ENCODE measurements at regions not wholly inside any gene's neighbourhood (a gene's known extent, or its start where the extent isn't known, plus 50 kb on each side); places are given as distances from the start of the nearest gene placed in this dataset.

DNA sequence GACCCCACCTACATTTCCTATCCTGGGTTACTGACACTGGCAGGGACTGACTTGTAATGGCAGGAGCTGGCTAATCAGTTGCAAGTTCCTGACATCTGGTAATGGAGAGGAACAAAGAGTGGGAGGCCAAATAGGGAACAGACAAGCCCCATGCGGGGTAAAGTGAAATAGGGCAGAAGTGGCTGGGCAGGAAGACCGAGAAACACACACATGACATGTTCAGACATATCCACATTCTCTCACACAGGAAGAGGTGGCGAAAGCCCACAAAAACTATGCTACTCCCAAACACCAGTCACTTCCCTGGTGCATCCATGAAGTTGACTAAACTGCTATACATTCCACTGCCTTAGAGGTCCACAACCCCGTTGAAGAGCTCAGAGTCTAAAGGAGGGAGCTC is 394.1 kb upstream of the TBL1XR1 start:
- H3K4me1 ChIP-seq (replicated peaks; ENCODE audit: insufficient read depth) = peaks cover 63% of the 10 kb centered on the region
- peaks cover 43% of the 10 kb centered on the region for H3K9me3 ChIP-seq (ENCODE audit: insufficient read depth, low read depth)
- peaks cover 37% of the 10 kb centered on the region for H3F3A ChIP-seq (ENCODE audit: insufficient read depth, low read depth)
- no peaks in the 10 kb centered on the region for H3K9me2 ChIP-seq (ENCODE audit: insufficient read depth)
- H2AFZ ChIP-seq = no peak overlapping the region
- no peaks in the 10 kb centered on the region; the same call in 1 of the 2 replicates for H3K36me3 ChIP-seq (ENCODE audit: low read depth)
- H3K4me3 ChIP-seq = no peak overlapping the region
- H4K20me1 ChIP-seq (ENCODE audit: insufficient read depth) = no peaks in the 10 kb centered on the region
- BruUV-seq (replicated peaks) = no TSS peak
- CTCF ChIA-PET = no interaction called here
- no peaks in the 10 kb centered on the region for H3K27me3 ChIP-seq (ENCODE audit: insufficient read depth, low read depth)
- peak overlapping the region; percentile 83; the same call in 1 of the 2 replicates for H3K27ac ChIP-seq
- no peak for DNase-seq
- no peaks in the 10 kb centered on the region for H3K79me2 ChIP-seq (ENCODE audit: low read depth)
- POLR2A ChIA-PET (ENCODE audit: unreplicated experiment) = no interaction called here
- TF ChIP-seq, protein P1, sequence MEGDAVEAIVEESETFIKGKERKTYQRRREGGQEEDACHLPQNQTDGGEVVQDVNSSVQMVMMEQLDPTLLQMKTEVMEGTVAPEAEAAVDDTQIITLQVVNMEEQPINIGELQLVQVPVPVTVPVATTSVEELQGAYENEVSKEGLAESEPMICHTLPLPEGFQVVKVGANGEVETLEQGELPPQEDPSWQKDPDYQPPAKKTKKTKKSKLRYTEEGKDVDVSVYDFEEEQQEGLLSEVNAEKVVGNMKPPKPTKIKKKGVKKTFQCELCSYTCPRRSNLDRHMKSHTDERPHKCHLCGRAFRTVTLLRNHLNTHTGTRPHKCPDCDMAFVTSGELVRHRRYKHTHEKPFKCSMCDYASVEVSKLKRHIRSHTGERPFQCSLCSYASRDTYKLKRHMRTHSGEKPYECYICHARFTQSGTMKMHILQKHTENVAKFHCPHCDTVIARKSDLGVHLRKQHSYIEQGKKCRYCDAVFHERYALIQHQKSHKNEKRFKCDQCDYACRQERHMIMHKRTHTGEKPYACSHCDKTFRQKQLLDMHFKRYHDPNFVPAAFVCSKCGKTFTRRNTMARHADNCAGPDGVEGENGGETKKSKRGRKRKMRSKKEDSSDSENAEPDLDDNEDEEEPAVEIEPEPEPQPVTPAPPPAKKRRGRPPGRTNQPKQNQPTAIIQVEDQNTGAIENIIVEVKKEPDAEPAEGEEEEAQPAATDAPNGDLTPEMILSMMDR (conservative IDR thresholded peaks at IDR 0.05) = no peak
- no peak for TF ChIP-seq EZH2 (IDR thresholded peaks at IDR 0.05; ENCODE audit: low read depth)
- H3K4me2 ChIP-seq = peak overlapping the region; percentile 5; the same call in 1 of the 2 replicates
- intact Hi-C loops (cut with micrococcal nuclease; ENCODE audit: unreplicated experiment) = no loop called here

DNA sequence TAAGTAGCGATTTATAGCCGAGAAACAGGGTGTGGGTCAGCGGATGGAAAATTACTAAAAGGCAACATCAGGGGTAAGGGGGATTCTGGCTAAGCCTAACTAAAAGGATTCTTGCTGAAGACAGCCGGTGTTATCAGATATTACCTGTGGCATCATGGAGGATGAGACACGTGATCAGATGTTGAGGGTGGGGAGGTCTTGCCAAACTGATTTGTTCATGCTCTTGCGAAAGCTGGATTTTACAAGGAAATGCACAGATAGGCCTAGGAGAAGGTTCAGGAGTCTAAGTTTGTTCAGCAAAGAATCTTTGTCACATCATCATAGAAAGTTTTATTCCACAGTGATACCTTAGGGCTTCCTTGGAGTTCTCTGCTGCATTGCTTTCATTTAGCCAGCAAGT is 396.8 kb upstream of the TBL1XR1 start:
- no peak overlapping the region for H3K27ac ChIP-seq
- H4K20me1 ChIP-seq (ENCODE audit: insufficient read depth) = no peaks in the 10 kb centered on the region
- intact Hi-C loops (cut with micrococcal nuclease; ENCODE audit: unreplicated experiment) = no loop called here
- no peak overlapping the region for H2AFZ ChIP-seq
- BruUV-seq (replicated peaks) = no TSS peak
- H3K4me1 ChIP-seq (replicated peaks; ENCODE audit: insufficient read depth) = peaks cover 76% of the 10 kb centered on the region
- H3K4me3 ChIP-seq = no peak overlapping the region
- peaks cover 49% of the 10 kb centered on the region for H3F3A ChIP-seq (ENCODE audit: insufficient read depth, low read depth)
- H3K9me3 ChIP-seq (ENCODE audit: insufficient read depth, low read depth) = peaks cover 32% of the 10 kb centered on the region
- ChIA-PET CTCF (no interaction called here), POLR2A (ENCODE audit: unreplicated experiment) (no interaction called here)
- TF ChIP-seq EZH2 (IDR thresholded peaks at IDR 0.05; ENCODE audit: low read depth) = no peak
- TF ChIP-seq, protein P1 (conservative IDR thresholded peaks at IDR 0.05) = no peak
- no peaks in the 10 kb centered on the region for H3K9me2 ChIP-seq (ENCODE audit: insufficient read depth)
- no peaks in the 10 kb centered on the region for H3K27me3 ChIP-seq (ENCODE audit: insufficient read depth, low read depth)
- no peak for DNase-seq
- H3K36me3 ChIP-seq (ENCODE audit: low read depth) = no peaks in the 10 kb centered on the region; the same call in 1 of the 2 replicates
- no peak overlapping the region for H3K4me2 ChIP-seq
- no peaks in the 10 kb centered on the region for H3K79me2 ChIP-seq (ENCODE audit: low read depth)

DNA sequence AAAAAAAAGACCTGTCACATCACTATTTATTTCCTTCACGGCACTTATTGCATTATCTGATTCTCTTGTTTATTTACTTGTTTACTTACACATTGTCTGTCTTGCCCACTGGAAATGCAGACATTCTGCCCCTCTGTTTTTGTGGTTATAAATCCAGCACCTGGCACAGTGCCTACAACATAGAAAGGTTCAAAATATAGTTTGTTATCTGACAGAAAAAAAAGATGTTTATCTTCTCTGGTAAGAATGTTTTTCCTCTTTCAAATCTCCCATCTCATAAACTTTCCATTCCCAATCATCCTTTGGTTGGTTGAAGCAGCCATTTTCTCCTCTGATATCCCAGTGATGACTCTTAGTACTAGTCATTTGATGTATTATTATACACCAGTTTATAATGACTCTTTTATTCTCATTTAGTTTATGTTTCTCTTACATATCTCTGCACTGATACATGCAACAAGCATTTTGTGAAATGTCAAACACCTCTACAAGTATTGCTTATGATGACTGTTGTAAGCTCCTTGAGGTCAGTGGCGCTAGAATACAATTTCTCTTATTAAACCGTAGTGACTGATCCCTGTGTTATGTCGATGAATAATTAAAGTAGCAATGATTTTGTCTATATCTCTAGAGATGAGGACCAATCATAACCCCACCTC is 398.4 kb upstream of the TBL1XR1 start:
- intact Hi-C loops (cut with micrococcal nuclease; ENCODE audit: unreplicated experiment) = loop anchor here (2.0 kb wide), 1 partner anchor 71 kb away; no protein-coding TSS in a partner anchor
- no TSS peak for BruUV-seq (replicated peaks)
- peak overlapping the region; percentile 69 for H3K27ac ChIP-seq
- no peaks in the 10 kb centered on the region; the same call in 1 of the 2 replicates for H3K36me3 ChIP-seq (ENCODE audit: low read depth)
- peak in 1 of 2 experiments; percentile 52 for DNase-seq
- H3K79me2 ChIP-seq (ENCODE audit: low read depth) = no peaks in the 10 kb centered on the region
- peaks cover 38% of the 10 kb centered on the region for H3F3A ChIP-seq (ENCODE audit: insufficient read depth, low read depth)
- no peaks in the 10 kb centered on the region for H3K27me3 ChIP-seq (ENCODE audit: insufficient read depth, low read depth)
- ChIA-PET POLR2A (ENCODE audit: unreplicated experiment) (interaction anchor here (0.6 kb wide), 1 partner anchor 367 kb away, joined by 11 read pairs; no protein-coding TSS in a partner anchor), CTCF (interaction anchor here (0.6 kb wide), 1 partner anchor 783 kb away, joined by 9 read pairs; no protein-coding TSS in a partner anchor)
- no peak overlapping the region for H2AFZ ChIP-seq
- TF ChIP-seq, protein P1 (conservative IDR thresholded peaks at IDR 0.05) = no peak
- TF ChIP-seq EZH2 (IDR thresholded peaks at IDR 0.05; ENCODE audit: low read depth) = no peak
- no peaks in the 10 kb centered on the region for H4K20me1 ChIP-seq (ENCODE audit: insufficient read depth)
- H3K4me1 ChIP-seq (replicated peaks; ENCODE audit: insufficient read depth) = peaks cover 71% of the 10 kb centered on the region
- H3K9me3 ChIP-seq (ENCODE audit: insufficient read depth, low read depth) = peaks cover 34% of the 10 kb centered on the region
- H3K9me2 ChIP-seq (ENCODE audit: insufficient read depth) = no peaks in the 10 kb centered on the region
- no peak overlapping the region for H3K4me3 ChIP-seq
- H3K4me2 ChIP-seq = peak overlapping the region; percentile 52

All from PC-9 (cell line).